Vagina (tissue), 2 donors: ENCODE measurements at regions not wholly inside any gene's neighbourhood (a gene's known extent, or its start where the extent isn't known, plus 50 kb on each side); places are given as distances from the start of the nearest gene placed in this dataset.

Source experiments
- POLR2A ChIP-seq, 2 donors: fragments of 450-650 bp; IDR thresholded peaks; one replicate each; pipeline ENCODE4 v1.6.1; 2017; ENCODE audit warnings: antibody characterized with exemption in 2 of 2, mild to moderate bottlenecking in 2 of 2, moderate library complexity in 2 of 2
- POLR2AphosphoS5 ChIP-seq, 2 donors: sonication (generic); formaldehyde crosslinking; IDR thresholded peaks; one replicate each; pipeline ENCODE4 v1.9.0; 2017; ENCODE audit warnings: antibody characterized with exemption in 2 of 2, mild to moderate bottlenecking in 2 of 2, low read depth in 1 of 2; ENCODE audit not compliant: insufficient read depth in 1 of 2
- TF ChIP-seq, protein P1 (sequence below), 3 experiments: fragments of 450-650 bp in 2 of 3; fragments of 200-600 bp in 1 of 3; sonication (generic) in 1 of 3; IDR thresholded peaks; one replicate each; pipeline ENCODE4 v1.5.1; 2017 to 2019; ENCODE audit warnings: antibody characterized with exemption in 3 of 3, mild to moderate bottlenecking in 2 of 3, moderate library complexity in 2 of 3

DNA sequence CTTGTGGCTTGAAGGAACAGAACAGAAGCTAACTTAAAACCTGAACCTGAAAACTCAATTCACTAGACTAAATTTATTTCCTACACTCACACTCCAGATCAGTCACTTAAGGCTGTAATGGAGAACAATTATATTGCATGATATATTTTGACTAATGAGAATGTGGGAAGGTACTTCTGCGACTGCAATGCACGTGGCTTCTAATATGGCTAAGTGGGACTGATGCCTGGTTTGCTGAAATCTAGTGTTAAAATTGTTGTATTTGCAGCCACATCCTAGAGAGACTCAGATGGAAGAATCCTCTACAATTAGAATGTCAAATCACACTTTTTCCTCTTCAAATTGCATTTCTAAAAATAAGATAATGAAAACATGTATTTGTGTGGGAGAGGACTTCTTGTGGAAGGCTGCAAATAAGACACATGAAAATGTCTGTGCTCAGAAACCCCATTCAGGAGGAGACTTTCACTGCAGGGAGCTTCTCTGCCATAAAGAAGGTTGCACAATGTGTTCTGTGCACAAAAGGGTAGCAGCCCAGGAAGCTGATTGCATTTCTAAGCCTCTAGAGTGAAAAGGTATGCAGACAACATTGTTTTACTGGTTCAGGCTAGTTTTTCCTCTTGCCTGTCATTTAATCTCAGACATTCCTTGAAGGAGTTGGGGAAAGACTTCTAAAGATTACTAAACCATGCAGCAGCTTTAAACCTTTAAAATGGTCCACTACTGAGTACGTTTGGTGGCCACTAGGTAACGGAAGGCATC, 224.3 kb downstream of the NEDD1 start:
- TF ChIP-seq, protein P1, sequence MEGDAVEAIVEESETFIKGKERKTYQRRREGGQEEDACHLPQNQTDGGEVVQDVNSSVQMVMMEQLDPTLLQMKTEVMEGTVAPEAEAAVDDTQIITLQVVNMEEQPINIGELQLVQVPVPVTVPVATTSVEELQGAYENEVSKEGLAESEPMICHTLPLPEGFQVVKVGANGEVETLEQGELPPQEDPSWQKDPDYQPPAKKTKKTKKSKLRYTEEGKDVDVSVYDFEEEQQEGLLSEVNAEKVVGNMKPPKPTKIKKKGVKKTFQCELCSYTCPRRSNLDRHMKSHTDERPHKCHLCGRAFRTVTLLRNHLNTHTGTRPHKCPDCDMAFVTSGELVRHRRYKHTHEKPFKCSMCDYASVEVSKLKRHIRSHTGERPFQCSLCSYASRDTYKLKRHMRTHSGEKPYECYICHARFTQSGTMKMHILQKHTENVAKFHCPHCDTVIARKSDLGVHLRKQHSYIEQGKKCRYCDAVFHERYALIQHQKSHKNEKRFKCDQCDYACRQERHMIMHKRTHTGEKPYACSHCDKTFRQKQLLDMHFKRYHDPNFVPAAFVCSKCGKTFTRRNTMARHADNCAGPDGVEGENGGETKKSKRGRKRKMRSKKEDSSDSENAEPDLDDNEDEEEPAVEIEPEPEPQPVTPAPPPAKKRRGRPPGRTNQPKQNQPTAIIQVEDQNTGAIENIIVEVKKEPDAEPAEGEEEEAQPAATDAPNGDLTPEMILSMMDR (IDR thresholded peaks at IDR 0.05): no peak
- no peak for TF ChIP-seq POLR2A (IDR thresholded peaks at IDR 0.05)
- no peak for TF ChIP-seq POLR2AphosphoS5 (IDR thresholded peaks at IDR 0.05; ENCODE audit: insufficient read depth in 1 of 2, low read depth in 1 of 2)
